ENCODE measurements at regions not wholly inside any gene's neighbourhood (a gene's known extent, or its start where the extent isn't known, plus 50 kb on each side); places are given as distances from the start of the nearest gene placed in this dataset.

- H3K4me3 ChIP-seq (ENCODE audit: low read depth, low read length), result no peak overlapping the region
- DNase-seq (ENCODE audit: low read depth), result no peak
- no peak for TF ChIP-seq CTCF (conservative IDR thresholded peaks at IDR 0.05; ENCODE audit: low read depth, low read length)
These were observed 1041.7 kb downstream of the AGBL1 start for GRCh38 chr15:87121336-87121735.

- no peak for DNase-seq (ENCODE audit: low read depth)
- no peak overlapping the region for H3K4me3 ChIP-seq (ENCODE audit: low read depth, low read length)
- TF ChIP-seq CTCF (conservative IDR thresholded peaks at IDR 0.05; ENCODE audit: low read depth, low read length), result no peak
These were observed 1040.9 kb downstream of the AGBL1 start for GRCh38 chr15:87120555-87120954.

- H3K4me3 ChIP-seq (ENCODE audit: low read depth, low read length), result no peak overlapping the region
- no peak for DNase-seq (ENCODE audit: low read depth)
- TF ChIP-seq CTCF (conservative IDR thresholded peaks at IDR 0.05; ENCODE audit: low read depth, low read length), result no peak
These were observed 1039.2 kb downstream of the AGBL1 start for GRCh38 chr15:87118846-87119245.

- no peak for TF ChIP-seq CTCF (conservative IDR thresholded peaks at IDR 0.05; ENCODE audit: low read depth, low read length)
- H3K4me3 ChIP-seq (ENCODE audit: low read depth, low read length), result no peak overlapping the region
- DNase-seq (ENCODE audit: low read depth), result no peak
These were observed 1038.8 kb downstream of the AGBL1 start for GRCh38 chr15:87118435-87118834.

- TF ChIP-seq CTCF (conservative IDR thresholded peaks at IDR 0.05; ENCODE audit: low read depth, low read length), result no peak
- no peak for DNase-seq (ENCODE audit: low read depth)
- H3K4me3 ChIP-seq (ENCODE audit: low read depth, low read length), result no peak overlapping the region
These were observed 1036.1 kb downstream of the AGBL1 start for GRCh38 chr15:87115795-87116194.

GRCh38 chr15:87099916-87100315 lies 1020.2 kb downstream of the AGBL1 start:
- H3K4me3 ChIP-seq (ENCODE audit: low read depth, low read length), result no peak overlapping the region
- TF ChIP-seq CTCF (conservative IDR thresholded peaks at IDR 0.05; ENCODE audit: low read depth, low read length), result no peak
- no peak for DNase-seq (ENCODE audit: low read depth)

GRCh38 chr15:87089551-87089950 lies 1009.9 kb downstream of the AGBL1 start:
- TF ChIP-seq CTCF (conservative IDR thresholded peaks at IDR 0.05; ENCODE audit: low read depth, low read length), result no peak
- DNase-seq (ENCODE audit: low read depth), result no peak
- H3K4me3 ChIP-seq (ENCODE audit: low read depth, low read length), result no peak overlapping the region

Data from choroid plexus epithelial cell (primary cell).